ENCODE measurements at regions not wholly inside any gene's neighbourhood (a gene's known extent, or its start where the extent isn't known, plus 50 kb on each side); places are given as distances from the start of the nearest gene placed in this dataset.
A peak's percentile ranks its signal among the peaks of the same experiment; 100 is the strongest.

DNA sequence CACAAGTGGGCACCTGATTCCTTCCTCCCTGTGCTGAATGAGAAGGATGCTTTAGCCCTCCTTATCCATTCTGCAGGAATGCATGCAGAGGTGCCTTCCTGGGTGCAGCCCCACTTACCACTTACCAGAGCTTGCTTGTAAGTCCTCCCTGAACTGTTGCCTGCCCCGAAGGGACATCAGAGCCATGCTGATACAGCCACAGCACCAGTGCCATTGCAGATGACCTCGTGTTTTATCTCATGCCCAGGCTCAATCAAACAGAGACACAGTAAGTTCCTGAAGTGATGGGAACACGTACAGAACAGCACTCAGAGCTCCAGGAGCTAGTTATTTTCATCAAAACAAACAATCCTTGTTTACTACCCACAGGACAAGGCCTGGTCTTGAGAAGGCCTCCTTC lies 81.9 kb downstream of the ATP1A1 start:
- DNase-seq, result no peak

DNA sequence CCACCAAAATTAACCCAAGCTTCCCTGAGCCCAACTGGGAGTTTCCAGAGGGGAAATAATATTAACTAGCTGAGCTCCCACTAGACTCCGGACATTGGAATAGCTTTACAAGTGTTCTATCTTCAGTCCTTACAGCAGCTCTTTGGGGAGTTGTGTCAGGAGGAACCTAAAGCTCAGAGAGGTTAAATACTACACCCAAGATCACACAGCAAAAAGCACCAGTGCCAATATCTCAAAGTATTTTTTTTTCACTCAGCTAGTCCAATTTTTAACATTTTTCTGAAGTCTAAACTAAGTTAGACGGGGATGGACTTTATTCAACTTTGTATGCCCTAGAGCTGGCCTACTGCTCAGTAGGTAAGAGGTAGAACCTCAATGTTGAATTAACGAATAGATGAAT lies 82.5 kb downstream of the ATP1A1 start:
- no peak for DNase-seq

DNA sequence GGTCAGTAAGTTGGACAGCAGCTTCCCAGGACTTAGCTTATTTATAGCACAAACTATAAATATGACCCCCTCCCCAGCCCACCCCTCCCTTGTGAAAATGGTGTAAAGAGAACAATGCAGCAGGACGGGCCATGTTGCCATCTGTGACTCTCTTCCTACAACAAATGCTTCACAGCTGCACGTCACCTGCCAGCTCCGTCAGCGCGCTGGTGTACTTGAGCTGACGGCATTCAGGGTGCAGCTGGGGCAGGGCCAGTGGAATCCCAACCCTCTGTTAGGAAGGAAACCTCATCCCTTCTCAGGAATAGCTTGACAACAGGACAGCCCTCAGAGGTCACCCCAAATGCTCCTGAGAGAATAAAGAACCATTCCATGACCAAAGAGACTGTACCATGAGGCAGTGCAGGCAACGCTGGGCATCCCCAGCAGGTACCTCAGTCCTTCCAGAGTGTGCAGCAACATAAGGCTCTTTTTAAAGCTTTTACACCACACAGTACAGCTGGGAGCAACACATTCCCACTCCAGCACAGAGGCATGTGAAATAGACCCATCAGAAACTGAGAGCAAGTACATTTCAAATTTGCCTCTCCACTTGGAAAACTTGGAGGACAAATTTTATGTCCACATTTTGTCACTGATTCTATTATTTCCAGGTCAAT lies 85.0 kb downstream of the ATP1A1 start:
- DNase-seq, result peak; percentile 43

DNA sequence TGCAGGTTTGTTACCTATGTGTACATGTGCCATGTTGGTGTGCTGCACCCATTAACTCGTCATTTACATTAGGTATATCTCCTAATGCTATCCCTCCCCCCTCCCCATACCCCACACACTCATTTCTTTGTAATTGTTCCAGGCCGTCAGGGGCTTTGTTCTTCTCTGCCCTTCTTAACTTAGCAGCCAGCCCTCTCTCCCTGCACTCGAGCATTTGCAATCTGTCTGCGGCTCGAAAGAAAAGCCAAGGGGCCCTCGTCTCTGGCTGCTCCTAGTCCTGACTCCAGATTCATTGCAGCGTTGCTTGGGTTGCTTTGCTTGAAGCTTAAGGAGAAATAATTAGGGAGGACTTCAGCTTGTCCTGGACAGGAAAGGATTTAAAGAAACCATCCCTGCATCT lies 85.7 kb downstream of the ATP1A1 start:
- DNase-seq, result no peak

DNA sequence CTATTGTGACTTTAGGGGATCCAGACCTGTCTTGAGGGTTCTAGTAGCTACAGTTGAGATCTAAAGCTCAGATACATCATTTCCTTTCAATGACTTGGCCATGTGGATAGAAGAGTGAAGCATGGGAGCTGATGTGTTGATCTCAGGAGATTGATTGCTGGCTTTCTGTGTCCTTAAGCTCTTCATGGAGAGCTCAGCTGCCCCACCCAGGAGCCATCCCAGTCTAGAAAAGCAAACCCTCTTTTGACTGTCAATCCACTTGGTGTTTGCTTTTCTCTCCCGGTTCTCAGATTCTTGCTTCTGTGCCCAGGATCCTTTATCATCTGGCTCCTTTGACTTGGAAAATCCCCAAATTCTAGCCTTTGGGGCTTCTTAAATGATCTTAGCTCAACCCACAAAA lies 87.2 kb downstream of the ATP1A1 start:
- DNase-seq, result no peak

DNA sequence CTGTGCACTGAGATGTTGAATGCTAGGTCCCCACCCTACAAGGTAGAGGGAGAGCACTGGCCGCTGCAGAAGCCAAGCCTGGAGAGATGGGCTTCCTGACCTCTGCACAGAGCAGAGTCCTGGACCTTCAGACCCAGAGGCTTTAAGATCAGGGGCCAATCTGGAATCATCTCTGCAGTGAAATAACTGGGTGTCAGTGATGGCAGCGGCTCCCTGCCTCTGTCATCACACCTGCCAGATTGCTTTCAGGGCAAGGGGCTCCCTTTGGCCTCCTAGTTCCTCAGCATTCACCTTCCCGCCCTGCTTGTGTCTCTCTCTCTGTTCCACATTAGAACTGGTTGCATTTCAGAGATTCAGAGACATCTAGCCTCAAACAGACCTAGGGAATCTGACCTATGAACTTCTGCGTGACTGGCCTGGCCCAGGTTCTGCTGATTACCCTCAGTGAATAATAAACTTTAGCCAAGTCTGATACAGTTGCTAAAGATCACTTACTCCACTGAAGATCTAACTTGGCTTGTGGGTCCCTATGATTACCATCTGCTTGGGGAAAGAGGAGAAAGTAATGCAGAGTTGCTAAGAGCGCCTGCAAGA lies 87.8 kb downstream of the ATP1A1 start:
- no peak for DNase-seq

DNA sequence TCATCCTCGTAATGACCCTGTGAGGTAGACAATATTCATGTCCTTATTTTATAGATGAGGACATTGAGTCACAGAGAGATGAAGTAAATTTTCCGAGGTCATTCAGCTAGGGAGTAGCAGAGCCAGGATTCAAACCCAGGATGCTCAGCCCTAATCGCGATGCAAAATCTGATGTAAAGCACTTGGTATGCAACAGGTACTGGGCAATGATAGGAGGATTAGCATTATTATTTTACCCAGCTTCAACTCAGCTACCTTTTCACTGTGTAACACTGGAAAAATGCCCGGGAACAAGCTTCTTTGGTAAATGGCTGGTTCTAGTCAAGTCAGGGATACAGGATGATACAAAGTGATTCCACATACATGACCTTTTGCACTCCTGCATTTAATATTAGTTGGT lies 88.7 kb downstream of the ATP1A1 start:
- DNase-seq, result no peak

DNA sequence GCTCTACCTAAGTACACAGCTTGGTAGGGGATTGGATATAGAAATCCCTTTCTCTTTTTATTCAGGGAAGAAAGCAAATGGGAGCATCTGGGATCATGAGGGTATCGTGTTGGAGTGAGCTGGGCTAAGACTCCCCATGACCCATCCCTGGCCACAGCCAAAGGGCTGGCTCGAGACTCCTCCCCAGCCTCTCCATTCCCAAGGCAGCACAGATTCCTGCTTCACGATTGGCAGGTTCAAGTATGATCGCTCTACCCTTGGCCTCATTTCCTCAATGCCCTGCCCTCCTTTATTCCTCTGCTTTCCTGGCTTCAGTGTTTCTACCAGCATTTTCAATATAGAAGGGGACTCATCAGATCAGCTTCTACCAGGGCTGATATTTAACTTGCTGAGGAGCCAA lies 89.7 kb downstream of the ATP1A1 start:
- DNase-seq, result no peak

DNA sequence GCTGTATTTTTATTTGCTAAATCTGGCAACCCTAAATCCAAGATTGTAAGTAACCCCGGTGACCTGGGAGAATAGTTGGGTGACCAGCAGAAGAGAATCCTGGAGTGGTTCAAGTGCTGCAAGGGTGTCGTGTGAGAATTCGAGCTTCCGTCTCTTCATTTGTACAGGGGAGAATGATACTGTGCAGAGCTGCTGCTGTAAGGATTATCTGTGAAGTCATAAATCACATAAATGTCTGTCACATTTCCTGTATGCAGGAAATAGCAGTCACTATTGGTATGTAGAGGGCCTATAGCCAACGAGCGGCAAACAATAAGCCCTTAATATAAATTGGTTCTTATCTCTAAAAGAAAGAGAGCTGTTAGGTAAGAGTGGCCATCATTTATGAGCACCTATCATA lies 90.7 kb downstream of the ATP1A1 start:
- no peak for DNase-seq
